PC-9 (cell line): ENCODE measurements at regions not wholly inside any gene's neighbourhood (a gene's known extent, or its start where the extent isn't known, plus 50 kb on each side); places are given as distances from the start of the nearest gene placed in this dataset.

ENCODE experiments used
- BruUV-seq: library from RNA; stranded (reverse); fragments of 400-500 nt; replicated peaks from 2 replicates; lab custom pipeline; 2021; lab: Mats Ljungman, UMichigan
- CTCF ChIA-PET: fragments of 300-600 bp; sonication (Branson Sonifier 250); formaldehyde crosslinking; loops from one replicate; lab custom pipeline; 2022; ENCODE audit warnings: antibody characterized with exemption; lab: Charles Lee
- POLR2A ChIA-PET: fragments of 300-600 bp; sonication (Branson Sonifier 250); formaldehyde crosslinking; loops from one replicate; lab custom pipeline; 2022; ENCODE audit warnings: antibody characterized with exemption; ENCODE audit not compliant: unreplicated experiment; lab: Charles Lee
- DNase-seq, 2 experiments: peaks; one replicate each; pipeline versions ENCODE4 v3.0.0 to v3.0.0-alpha.2; 2015 to 2022; ENCODE audit warnings: mixed read lengths in 1 of 2
- H2AFZ ChIP-seq: fragments of 200-600 bp; sonication (generic); 2 replicates; pipeline ENCODE4 v1.8.1; 2017; ENCODE audit warnings: antibody characterized with exemption
- H3F3A ChIP-seq: fragments of 200-600 bp; sonication (generic); 2 replicates; pipeline ENCODE4 v1.8.1; 2017; ENCODE audit warnings: antibody characterized with exemption, mild to moderate bottlenecking, low read depth; ENCODE audit not compliant: insufficient read depth
- H3K27ac ChIP-seq: fragments of 200-600 bp; sonication (generic); 2 replicates; pipeline ENCODE4 v1.6.1; 2016; ENCODE audit warnings: mixed run types
- H3K27me3 ChIP-seq: fragments of 200-600 bp; sonication (generic); 2 replicates; pipeline ENCODE4 v1.6.1; 2016; ENCODE audit warnings: low read depth, mixed run types; ENCODE audit not compliant: insufficient read depth
- H3K36me3 ChIP-seq: fragments of 200-600 bp; sonication (generic); 2 replicates; pipeline ENCODE4 v1.6.1; 2016; ENCODE audit warnings: low read depth, mixed run types
- H3K4me1 ChIP-seq: fragments of 200-600 bp; sonication (generic); replicated peaks from 2 replicates; pipeline ENCODE4 v1.6.1; 2016; ENCODE audit warnings: mixed run types; ENCODE audit not compliant: insufficient read depth
- H3K4me2 ChIP-seq: fragments of 200-600 bp; sonication (generic); 2 replicates; pipeline ENCODE4 v1.6.1; 2017; ENCODE audit warnings: mixed run types
- H3K4me3 ChIP-seq: fragments of 200-600 bp; sonication (generic); 2 replicates; pipeline ENCODE4 v1.6.1; 2016; ENCODE audit warnings: mixed run types
- H3K79me2 ChIP-seq: fragments of 200-600 bp; sonication (generic); 2 replicates; pipeline ENCODE4 v1.6.1; 2017; ENCODE audit warnings: low read depth, mixed run types
- H3K9me2 ChIP-seq: fragments of 200-600 bp; sonication (generic); 2 replicates; pipeline ENCODE4 v1.8.1; 2017; ENCODE audit warnings: mild to moderate bottlenecking; ENCODE audit not compliant: insufficient read depth
- H3K9me3 ChIP-seq: fragments of 200-600 bp; sonication (generic); 2 replicates; pipeline ENCODE4 v1.8.1; 2016; ENCODE audit warnings: low read depth; ENCODE audit not compliant: insufficient read depth
- H4K20me1 ChIP-seq: fragments of 200-600 bp; sonication (generic); 2 replicates; pipeline ENCODE4 v1.8.1; 2017; ENCODE audit not compliant: insufficient read depth
- EZH2 ChIP-seq: fragments of 200-600 bp; sonication (generic); IDR thresholded peaks from 2 replicates; pipeline ENCODE4 v1.8.0; 2017; ENCODE audit warnings: antibody characterized with exemption, low read depth
- intact Hi-C: fragments of 100-400 bp; cut with micrococcal nuclease; formaldehyde crosslinking; loops from one replicate; pipeline ENCODE4 v1.10.0; 2022; ENCODE audit not compliant: unreplicated experiment
- TF ChIP-seq, protein P1 (sequence below): fragments of 200-600 bp; sonication (generic); conservative IDR thresholded peaks from 2 replicates; pipeline ENCODE4 v1.6.1; 2017; ENCODE audit warnings: mixed run types, antibody characterized with exemption, mild to moderate bottlenecking, moderate library complexity

DNA sequence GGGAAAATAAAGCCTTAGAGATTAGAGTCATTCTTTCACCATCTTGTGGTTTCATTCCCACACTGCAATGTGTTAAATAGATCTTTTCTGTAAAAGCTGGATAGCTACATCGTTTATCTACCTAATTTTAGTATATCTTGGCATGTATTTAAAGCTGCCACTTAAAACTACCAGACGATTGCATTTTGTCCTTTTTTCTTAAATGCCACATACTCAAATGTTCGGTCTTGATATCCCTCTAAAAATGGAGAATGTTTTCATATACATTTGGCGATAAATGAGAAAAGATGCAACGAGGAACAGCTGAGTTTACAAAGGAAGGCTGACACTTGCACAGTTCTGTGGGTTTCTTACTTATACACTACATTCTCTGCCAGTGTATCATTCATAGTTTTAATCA, 148.3 kb downstream of the CENPC start:
- ChIA-PET CTCF (no interaction called here), POLR2A (no interaction called here)
- no peak overlapping the region for H3K27ac ChIP-seq
- H3K36me3 ChIP-seq, result no peaks in the 10 kb centered on the region
- no peak overlapping the region for H2AFZ ChIP-seq
- no peak for DNase-seq
- H3K27me3 ChIP-seq, result no peaks in the 10 kb centered on the region
- TF ChIP-seq, protein P1, sequence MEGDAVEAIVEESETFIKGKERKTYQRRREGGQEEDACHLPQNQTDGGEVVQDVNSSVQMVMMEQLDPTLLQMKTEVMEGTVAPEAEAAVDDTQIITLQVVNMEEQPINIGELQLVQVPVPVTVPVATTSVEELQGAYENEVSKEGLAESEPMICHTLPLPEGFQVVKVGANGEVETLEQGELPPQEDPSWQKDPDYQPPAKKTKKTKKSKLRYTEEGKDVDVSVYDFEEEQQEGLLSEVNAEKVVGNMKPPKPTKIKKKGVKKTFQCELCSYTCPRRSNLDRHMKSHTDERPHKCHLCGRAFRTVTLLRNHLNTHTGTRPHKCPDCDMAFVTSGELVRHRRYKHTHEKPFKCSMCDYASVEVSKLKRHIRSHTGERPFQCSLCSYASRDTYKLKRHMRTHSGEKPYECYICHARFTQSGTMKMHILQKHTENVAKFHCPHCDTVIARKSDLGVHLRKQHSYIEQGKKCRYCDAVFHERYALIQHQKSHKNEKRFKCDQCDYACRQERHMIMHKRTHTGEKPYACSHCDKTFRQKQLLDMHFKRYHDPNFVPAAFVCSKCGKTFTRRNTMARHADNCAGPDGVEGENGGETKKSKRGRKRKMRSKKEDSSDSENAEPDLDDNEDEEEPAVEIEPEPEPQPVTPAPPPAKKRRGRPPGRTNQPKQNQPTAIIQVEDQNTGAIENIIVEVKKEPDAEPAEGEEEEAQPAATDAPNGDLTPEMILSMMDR, result no peak
- TF ChIP-seq EZH2, result no peak
- no TSS peak for BruUV-seq
- H4K20me1 ChIP-seq, result no peaks in the 10 kb centered on the region
- H3K4me1 ChIP-seq, result no peaks in the 10 kb centered on the region
- H3K4me3 ChIP-seq, result no peak overlapping the region
- H3K9me3 ChIP-seq, result no peaks in the 10 kb centered on the region
- H3F3A ChIP-seq, result no peaks in the 10 kb centered on the region
- H3K79me2 ChIP-seq, result no peaks in the 10 kb centered on the region
- no peaks in the 10 kb centered on the region for H3K9me2 ChIP-seq
- intact Hi-C loops, result no loop called here
- no peak overlapping the region for H3K4me2 ChIP-seq

DNA sequence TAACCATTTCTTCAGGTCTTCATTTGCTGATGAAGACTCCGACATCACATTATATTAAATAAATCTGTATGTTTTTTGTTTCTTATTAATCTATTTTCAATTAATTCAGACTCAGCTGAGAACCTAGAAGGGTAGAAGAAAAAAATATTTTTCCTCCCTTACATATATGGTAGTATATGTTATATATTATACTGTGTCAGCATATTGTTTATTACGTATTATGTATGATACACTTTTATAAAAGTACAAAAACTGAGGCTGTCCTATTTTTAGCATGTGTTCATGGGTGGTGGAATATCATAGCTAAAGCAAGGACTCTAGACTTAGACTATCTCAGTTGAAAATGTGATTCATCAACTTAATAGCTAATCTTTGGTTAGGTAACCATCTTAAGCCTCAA, 149.3 kb downstream of the CENPC start:
- Histone ChIP-seq H3K79me2 (no peaks in the 10 kb centered on the region), H3K4me1 (no peaks in the 10 kb centered on the region), H3K36me3 (no peaks in the 10 kb centered on the region), H3K9me3 (no peaks in the 10 kb centered on the region), H3K27me3 (no peaks in the 10 kb centered on the region; the same call in 1 of the 2 replicates), H3F3A (no peaks in the 10 kb centered on the region), H3K27ac (no peak overlapping the region), H3K4me2 (no peak overlapping the region), H4K20me1 (no peaks in the 10 kb centered on the region), H3K4me3 (no peak overlapping the region), H3K9me2 (no peaks in the 10 kb centered on the region), H2AFZ (no peak overlapping the region)
- BruUV-seq, result no TSS peak
- ChIA-PET CTCF (no interaction called here), POLR2A (no interaction called here)
- TF ChIP-seq, protein P1, result no peak
- no peak for TF ChIP-seq EZH2
- intact Hi-C loops, result no loop called here
- no peak for DNase-seq

DNA sequence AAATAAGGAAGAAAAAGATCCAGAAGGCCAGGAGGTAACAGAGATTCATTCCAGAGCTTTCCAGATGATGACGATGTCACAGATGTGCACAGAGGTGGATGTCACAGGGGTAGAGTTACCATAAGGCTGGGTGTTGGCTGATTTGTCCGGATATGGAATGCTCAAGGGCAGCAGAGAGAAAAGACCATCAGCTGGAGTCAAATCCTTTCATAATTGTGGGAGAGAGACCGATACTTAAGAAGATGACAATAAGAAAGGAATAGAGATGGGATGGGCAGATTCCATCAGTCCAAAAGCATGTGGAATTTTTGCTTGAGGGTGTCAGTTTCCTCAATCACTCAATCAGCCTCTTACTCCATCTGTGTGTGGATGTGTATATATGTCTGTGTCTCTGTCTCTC, 150.4 kb downstream of the CENPC start:
- Histone ChIP-seq H3K9me3 (no peaks in the 10 kb centered on the region), H3K36me3 (no peaks in the 10 kb centered on the region), H3K27ac (no peak overlapping the region), H3K79me2 (no peaks in the 10 kb centered on the region), H3K9me2 (no peaks in the 10 kb centered on the region), H3K4me3 (no peak overlapping the region), H3F3A (no peaks in the 10 kb centered on the region), H4K20me1 (no peaks in the 10 kb centered on the region), H3K4me2 (no peak overlapping the region), H3K4me1 (no peaks in the 10 kb centered on the region), H2AFZ (no peak overlapping the region), H3K27me3 (no peaks in the 10 kb centered on the region; the same call in 1 of the 2 replicates)
- no peak for TF ChIP-seq EZH2
- TF ChIP-seq, protein P1, result no peak
- no peak for DNase-seq
- ChIA-PET CTCF (no interaction called here), POLR2A (no interaction called here)
- intact Hi-C loops, result no loop called here
- no TSS peak for BruUV-seq
